ENCODE measurements at regions not wholly inside any gene's neighbourhood (a gene's known extent, or its start where the extent isn't known, plus 50 kb on each side); places are given as distances from the start of the nearest gene placed in this dataset.

GRCh38 chr3:75938921-75939320 lies 153.6 kb upstream of the ZNF717 start:
- TF ChIP-seq, protein P1, sequence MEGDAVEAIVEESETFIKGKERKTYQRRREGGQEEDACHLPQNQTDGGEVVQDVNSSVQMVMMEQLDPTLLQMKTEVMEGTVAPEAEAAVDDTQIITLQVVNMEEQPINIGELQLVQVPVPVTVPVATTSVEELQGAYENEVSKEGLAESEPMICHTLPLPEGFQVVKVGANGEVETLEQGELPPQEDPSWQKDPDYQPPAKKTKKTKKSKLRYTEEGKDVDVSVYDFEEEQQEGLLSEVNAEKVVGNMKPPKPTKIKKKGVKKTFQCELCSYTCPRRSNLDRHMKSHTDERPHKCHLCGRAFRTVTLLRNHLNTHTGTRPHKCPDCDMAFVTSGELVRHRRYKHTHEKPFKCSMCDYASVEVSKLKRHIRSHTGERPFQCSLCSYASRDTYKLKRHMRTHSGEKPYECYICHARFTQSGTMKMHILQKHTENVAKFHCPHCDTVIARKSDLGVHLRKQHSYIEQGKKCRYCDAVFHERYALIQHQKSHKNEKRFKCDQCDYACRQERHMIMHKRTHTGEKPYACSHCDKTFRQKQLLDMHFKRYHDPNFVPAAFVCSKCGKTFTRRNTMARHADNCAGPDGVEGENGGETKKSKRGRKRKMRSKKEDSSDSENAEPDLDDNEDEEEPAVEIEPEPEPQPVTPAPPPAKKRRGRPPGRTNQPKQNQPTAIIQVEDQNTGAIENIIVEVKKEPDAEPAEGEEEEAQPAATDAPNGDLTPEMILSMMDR (IDR thresholded peaks at IDR 0.05) = no peak
- TF ChIP-seq POLR2A (IDR thresholded peaks at IDR 0.05) (no peak), EP300 (IDR thresholded peaks at IDR 0.05) (no peak)

Data from ovary (tissue), 3 donors.